GM19372 (cell line): ENCODE measurements at regions not wholly inside any gene's neighbourhood (a gene's known extent, or its start where the extent isn't known, plus 50 kb on each side); places are given as distances from the start of the nearest gene placed in this dataset.
"Not testable (repeated sequence)": the region's sequence is repeated elsewhere in the genome, so short reads cannot be mapped to it uniquely, and the experiment has no call there.

ENCODE experiments used
- ATAC-seq: cut with Tn5 transposase; IDR thresholded peaks from one replicate; pipeline ENCODE4 v1.9.1; 2021; ENCODE audit warnings: mild to moderate bottlenecking, low read depth, moderate library complexity; ENCODE audit not compliant: unreplicated experiment

- ATAC-seq = no peak
Observed at GRCh38 chr11:90434858-90435257, 212.0 kb upstream of the CHORDC1 start.

- no peak for ATAC-seq
Observed at GRCh38 chr11:90428836-90429235, 206.0 kb upstream of the CHORDC1 start.

- no peak for ATAC-seq
Observed at GRCh38 chr11:90426442-90426841, 203.6 kb upstream of the CHORDC1 start.

GRCh38 chr11:90423378-90423777, 200.5 kb upstream of the CHORDC1 start:
- ATAC-seq = no peak

- not testable (repeated sequence) for ATAC-seq
Observed at GRCh38 chr11:90422787-90423186, 199.9 kb upstream of the CHORDC1 start.

- ATAC-seq = no peak
Observed at GRCh38 chr11:90414221-90414620, 191.4 kb upstream of the CHORDC1 start.

- ATAC-seq = no peak
Observed at GRCh38 chr11:90407350-90407749, 184.5 kb upstream of the CHORDC1 start.

GRCh38 chr11:90392692-90393091, 169.8 kb upstream of the CHORDC1 start:
- no peak for ATAC-seq

- no peak for ATAC-seq
Observed at GRCh38 chr11:90391756-90392155, 168.9 kb upstream of the CHORDC1 start.

GRCh38 chr11:90380206-90380605, 157.4 kb upstream of the CHORDC1 start:
- ATAC-seq = no peak

- ATAC-seq = no peak
Observed at GRCh38 chr11:90373971-90374370, 151.1 kb upstream of the CHORDC1 start.

GRCh38 chr11:90364527-90364926, 141.7 kb upstream of the CHORDC1 start:
- ATAC-seq = no peak

GRCh38 chr11:90363739-90364138, 140.9 kb upstream of the CHORDC1 start:
- ATAC-seq = no peak

- no peak for ATAC-seq
Observed at GRCh38 chr11:90355200-90355599, 132.4 kb upstream of the CHORDC1 start.

GRCh38 chr11:90349731-90350130, 126.9 kb upstream of the CHORDC1 start:
- ATAC-seq = no peak

- ATAC-seq = no peak
Observed at GRCh38 chr11:90344546-90344945, 121.7 kb upstream of the CHORDC1 start.

GRCh38 chr11:90343673-90344072, 120.8 kb upstream of the CHORDC1 start:
- no peak for ATAC-seq

GRCh38 chr11:90341986-90342385, 119.1 kb upstream of the CHORDC1 start:
- no peak for ATAC-seq

GRCh38 chr11:90332415-90332814, 109.6 kb upstream of the CHORDC1 start:
- no peak for ATAC-seq

- ATAC-seq = no peak
Observed at GRCh38 chr11:90330632-90331031, 107.8 kb upstream of the CHORDC1 start.

GRCh38 chr11:90329043-90329442, 106.2 kb upstream of the CHORDC1 start:
- ATAC-seq = no peak

- ATAC-seq = no peak
Observed at GRCh38 chr11:90326647-90327046, 103.8 kb upstream of the CHORDC1 start.

GRCh38 chr11:90323289-90323688, 100.4 kb upstream of the CHORDC1 start:
- ATAC-seq = no peak
